HG02870 (cell line): ENCODE measurements at regions not wholly inside any gene's neighbourhood (a gene's known extent, or its start where the extent isn't known, plus 50 kb on each side); places are given as distances from the start of the nearest gene placed in this dataset.
"Not testable (repeated sequence)": the region's sequence is repeated elsewhere in the genome, so short reads cannot be mapped to it uniquely, and the experiment has no call there.

Source experiments
- ATAC-seq: cut with Tn5 transposase; IDR thresholded peaks from one replicate; pipeline ENCODE4 v1.9.1; 2021; ENCODE audit warnings: mild to moderate bottlenecking, moderate library complexity; ENCODE audit not compliant: unreplicated experiment

DNA sequence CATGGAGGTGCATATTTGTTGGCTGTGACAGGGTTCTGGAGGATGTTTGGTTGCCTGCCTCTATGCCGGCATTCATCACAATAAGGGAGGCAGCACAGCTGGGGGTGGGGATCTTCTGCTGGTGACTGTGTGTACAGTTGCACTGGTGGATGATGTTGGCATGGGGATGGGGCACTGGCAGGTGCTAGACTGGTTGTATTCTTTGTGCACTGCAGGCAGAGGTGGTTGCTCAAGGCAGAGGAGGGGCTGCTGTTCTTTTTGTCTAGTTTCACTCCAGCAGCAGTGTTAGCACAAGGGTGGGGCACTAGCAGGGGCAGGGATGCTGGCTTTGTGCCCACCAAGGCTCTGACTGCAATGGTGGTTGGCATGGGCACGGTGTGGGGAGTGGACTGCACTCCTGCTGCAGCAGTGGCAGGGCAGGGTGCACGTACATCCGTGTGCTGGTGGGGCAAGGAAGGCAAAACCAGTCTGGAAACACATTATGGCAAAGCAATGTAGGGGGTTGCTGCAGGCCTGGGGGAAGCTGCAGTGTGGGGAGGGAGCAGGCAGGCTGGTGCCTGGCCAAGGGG is 69.3 kb downstream of the ISOC1 start:
- no peak for ATAC-seq

DNA sequence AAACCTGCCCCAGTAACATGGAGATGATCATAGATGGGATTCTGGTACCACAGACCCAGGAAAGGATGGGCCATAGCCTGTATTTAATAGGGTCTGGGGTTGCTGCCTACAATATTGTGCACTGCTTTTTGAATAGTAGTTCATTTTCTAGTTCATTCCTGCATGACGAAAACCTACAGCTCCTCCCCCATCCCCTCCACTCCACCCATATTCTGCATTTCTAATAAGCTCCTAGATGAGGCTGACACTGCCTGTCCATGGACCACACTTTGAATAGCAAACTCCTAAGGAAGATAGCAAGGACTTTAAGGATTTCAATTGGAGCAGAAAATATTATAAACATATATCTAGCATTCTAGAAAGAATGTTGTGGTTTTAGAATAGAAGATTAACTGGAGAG is 75.5 kb downstream of the ISOC1 start:
- ATAC-seq: no peak

DNA sequence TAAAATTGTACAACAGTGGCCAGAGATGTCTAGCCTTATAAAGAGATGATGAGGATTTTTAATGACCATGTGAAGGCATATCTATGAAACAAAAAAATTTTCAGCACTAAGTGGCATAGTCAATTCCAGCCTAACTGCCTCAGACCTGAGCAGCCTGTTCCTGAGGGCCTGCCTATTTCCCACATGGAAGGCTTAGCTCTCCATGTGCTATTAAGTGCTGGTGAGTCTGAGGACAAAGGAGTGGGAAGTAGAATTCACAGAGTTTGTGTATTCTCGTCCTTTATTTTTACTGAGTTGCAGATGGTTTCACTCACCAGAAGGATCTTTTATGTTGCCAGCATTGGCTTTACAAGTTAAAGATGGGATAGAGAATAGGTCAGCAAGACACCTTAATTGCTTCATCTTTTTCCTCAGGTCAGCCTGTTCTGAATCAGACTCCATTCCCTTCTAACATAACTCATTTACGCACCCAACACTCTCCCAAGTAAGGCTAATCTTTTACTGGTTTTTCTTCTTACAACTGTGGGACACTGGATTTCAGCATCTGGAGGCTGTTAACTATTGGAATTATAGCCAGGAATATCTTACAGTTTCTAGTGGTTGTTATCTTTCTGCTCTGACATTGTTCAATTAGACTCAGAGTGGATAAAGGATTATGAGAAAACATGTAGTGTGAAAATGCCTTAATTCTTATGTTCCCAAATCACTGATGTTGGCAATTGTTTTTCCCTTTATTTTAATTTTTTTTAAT is 76.8 kb downstream of the ISOC1 start:
- ATAC-seq: no peak

DNA sequence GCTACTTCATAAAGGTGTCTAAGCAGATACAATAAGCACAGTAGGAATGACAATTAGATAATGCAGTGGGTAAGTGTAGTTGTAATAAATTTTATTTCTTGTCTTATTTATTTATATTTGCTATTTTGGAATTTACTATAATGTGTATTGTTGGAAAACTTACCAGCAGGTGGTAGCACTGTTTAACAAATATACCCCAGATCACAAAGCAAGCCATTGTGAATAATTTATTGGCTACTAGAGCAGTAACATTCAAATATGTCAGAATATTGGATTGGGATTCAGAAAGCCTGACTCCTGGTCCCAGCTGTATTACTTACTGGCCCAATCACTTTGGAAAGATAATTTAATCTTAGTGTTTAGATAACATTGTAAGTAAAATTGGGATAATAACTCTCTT is 78.0 kb downstream of the ISOC1 start:
- no peak for ATAC-seq

DNA sequence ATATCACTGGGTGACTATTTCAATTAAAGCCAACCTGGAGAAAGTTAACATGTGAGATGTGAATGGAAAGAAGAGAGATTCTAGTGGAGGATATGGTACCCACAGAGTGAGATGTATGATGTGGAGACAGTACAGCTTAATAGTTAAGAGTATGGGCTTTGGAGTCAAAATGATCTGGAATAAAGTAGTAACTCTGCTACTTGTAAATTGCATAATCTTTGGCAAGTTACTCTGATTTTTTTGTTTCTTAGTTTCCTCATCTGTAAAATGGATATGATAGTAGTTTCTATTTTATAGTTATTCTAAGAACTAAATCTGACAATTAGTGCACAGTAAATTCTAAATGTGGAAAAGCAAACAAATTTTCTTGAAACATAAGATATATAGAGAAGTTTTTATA is 79.2 kb downstream of the ISOC1 start:
- no peak for ATAC-seq

DNA sequence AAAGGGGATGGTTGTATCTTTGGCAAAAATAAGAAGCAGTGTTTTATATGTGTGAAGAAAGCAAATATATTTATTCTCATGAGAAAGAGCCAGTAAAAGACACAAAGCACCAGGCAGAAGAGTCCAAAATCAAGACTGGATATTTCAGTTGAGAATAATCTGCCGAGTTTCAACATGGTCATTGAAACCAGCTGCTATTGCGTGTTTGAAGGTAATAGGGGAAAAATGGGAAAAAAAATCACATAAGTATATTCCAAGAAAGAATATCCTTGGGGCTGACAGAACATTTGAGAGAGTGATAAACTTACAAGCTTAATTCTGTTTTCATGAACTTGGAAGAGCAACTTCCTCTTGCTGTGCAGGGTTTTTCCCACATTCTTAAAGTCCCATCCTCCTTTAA is 79.9 kb downstream of the ISOC1 start:
- no peak for ATAC-seq

DNA sequence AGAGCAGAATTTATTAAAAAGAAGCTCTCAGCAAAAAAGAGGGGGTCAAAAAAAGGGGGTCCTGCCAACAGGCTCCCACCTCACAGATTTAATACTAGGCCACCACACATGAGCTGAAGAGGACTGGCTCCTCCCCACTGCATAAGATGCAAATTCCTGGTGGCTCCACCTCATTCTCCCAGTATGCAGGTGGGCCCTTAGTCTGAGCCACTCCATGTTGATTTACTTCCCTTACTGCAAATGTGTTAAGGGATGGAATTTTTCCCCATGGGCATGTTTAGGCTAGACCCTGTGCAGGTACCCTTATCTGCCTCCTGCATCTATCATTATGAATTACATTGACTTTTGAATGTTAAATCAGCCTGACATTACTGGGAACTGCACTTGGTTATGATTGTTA is 82.9 kb downstream of the ISOC1 start:
- ATAC-seq: no peak

DNA sequence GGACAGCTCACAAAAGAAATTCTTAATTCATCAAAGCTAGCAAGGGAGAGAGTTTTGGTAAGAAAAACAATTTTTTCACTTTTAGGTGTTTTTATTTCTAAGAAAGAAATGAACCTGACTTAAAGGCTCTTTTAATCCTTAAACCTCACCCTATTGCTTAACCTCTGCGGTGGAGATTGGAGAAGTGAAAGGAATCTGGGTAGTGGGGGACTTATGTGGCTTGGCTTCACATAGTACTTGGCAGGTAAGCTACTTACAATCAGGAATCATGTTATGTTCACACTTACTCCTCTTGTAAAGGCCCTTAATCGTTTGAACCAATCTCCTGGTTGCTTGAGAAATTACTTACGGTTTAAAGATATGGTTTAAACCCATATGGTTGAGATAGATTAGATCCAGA is 104.8 kb downstream of the ISOC1 start:
- peak; percentile 44 for ATAC-seq

DNA sequence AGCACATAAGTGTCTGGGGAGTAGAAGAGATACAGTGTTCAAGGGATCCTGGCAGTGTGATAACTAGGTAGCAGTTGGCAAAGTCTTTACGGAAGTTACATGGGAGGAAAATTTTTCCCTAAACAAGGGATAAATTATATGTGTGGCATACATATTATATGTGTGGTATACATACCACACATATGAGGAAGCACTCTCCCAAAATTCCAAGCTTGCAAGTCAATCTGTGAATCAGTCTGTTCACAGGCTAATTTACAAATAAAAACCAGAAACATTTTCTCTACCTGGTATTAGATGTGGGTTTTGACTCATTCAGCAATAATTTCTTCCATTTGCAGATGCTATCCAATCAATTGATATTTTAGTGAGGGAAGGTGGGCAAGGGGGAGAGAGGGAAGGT is 110.0 kb downstream of the ISOC1 start:
- no peak for ATAC-seq

DNA sequence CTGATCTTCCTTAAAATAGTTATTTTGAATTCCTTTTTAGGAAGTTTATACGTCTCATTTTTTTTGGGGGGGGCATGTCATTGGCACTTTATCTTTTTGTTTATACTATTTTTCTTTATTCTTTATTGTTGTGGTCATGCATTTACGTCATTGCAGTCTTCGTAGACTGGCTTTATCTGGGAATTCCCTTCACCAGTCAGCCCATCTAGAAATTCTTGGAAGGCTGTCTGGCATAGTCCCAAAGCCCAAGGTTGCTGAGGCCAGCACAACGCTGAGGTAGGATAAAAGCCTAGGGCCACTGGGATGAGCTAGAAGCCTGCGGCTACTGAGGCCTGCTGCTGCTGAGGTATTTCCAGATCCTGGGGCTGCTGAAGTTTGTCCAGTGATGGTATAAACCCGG is 121.5 kb downstream of the ISOC1 start:
- ATAC-seq: no peak

DNA sequence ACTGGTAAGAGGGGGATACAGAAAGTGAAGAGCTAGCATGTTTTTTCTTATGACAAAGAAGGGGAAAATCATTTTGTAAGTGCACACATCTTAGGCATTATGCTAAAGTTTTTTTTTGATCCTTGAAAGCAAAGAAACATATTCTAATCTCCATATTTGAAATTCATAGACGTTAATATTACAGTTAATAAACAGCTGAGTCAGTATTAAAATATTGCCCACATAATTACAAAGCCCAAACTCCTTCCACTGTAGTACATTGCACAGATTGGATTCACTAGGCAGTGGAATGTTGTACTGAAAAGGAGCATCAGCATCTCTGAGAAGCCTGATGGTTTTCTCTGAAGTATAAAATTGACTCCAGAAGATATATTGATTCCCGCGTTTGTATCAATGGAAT is 122.6 kb downstream of the ISOC1 start:
- ATAC-seq: no peak

DNA sequence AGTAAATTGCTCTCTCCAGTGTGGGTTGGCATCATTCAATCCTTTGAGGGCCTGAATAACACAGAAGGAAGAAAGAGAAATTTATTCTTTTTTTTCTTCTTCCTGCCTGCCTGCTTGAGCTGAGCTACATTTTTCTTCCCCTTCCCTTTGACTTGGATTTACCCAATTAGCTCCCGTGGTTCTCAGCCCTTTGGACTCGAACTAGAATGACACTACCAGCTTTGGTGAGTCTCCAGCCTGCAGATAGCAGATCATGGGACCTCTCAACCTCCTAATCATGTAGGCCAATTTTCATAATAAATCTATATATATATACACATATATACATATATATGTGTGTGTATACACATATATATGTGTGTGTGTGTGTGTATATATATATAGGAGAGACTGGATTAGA is 128.6 kb downstream of the ISOC1 start:
- no peak for ATAC-seq

DNA sequence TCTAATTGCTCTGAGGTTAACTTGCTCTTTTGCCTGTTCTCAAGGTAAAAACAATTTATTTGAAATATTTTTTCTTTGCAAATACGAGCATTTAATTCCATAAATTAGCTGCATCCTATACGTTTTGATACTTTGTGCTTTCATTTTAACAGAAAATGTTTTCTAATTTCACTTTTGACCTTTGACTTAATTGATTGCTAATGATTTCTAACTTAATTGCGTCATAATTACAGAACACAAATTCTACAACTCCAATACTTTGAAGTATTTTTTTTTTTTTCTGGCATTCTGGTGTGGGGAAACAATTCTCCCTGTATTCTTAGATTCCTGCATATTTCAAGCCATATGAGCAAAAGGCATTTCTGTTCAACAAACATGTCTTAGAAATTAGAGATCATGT is 134.0 kb downstream of the ISOC1 start:
- no peak for ATAC-seq

DNA sequence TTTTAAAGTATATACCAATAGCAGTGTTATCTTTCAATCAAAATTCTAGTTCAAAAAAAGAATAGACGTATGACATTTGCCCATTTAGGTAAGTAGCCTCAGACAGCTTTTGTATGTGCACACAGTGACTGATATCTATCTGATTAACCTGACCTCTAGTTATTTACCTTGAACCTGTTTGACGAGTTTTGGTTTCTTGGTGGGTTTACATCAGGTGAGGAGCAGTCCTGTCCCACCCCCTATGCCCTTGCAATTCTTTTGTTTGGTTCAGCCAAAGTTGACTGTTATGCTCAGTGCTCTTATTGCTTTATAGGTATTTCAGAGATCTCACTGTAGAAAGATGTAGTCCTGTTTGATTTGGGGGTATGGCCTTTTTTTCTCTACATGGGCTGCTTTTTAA is 147.2 kb downstream of the ISOC1 start:
- no peak for ATAC-seq

DNA sequence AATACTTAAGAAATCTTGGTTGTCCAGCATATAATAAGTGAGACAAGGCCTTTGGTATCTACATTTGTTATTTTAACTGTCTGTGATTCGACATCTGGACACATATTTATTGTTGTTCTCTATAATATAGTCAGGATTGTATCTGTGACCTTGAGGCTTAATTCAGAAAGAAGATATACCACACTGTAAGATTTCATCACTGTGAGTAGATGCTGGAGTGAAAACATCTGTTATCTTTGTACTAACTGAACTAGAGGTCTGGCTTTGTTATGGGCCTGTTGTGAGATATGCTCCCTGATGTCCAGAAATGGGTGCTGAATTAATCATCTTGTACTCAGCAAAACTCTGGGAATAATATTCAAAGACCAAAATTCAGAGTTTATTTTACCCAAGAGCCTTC is 148.5 kb downstream of the ISOC1 start:
- ATAC-seq: no peak

DNA sequence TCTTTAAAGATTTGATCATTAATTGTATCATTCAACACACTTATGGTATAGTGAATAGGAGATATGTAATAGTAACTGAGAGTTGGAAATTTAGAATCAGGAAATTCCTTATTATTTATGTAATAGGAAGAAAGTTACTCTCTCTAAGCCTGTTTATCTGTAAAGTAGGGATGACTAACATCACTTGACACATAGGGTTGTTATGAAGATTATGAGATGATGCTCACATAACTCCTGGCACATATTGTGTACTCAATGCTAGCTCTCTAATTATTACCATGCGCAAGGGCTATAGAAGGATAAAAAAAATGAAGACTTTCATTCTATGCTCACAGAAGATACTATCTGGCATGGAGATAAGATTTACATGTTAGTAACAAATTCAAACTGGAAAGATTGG is 149.9 kb downstream of the ISOC1 start:
- ATAC-seq: no peak

DNA sequence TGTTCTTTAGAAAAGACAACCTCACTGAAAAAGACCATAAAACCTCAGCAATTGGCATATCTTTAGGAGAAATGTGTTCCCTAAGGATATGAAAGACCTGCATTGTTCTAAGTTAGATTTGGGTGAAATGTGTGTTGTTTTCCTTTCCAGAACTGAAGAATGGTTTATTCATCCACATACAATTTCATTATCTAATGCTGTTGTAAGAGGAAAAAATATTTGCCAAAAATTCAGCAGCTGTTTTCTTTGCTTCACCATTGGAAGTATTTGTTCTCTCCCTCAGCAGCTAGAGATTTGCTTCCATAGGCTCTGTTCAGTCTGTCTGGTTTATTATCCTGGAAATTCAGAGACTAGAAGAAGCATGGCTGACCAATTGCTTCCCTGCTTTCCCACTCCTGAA is 150.9 kb downstream of the ISOC1 start:
- ATAC-seq: no peak

DNA sequence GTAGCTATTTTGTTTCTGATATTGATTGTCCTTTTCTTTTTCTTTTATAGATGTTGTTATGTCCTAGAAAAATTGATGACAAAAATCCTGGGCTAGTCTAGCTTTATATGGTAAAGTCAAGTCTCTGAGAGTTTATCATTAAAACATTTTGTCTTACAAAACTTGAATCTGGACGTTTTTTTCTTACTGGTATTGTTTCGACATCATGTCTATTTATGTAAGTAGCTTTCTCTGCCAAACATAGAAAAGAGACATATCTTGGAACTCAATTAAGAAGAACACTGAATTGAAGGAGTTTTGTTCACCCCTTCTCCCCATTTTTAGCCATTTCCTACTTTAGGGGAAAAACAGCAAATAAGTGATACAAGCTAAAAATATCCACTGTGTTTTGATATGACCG is 151.5 kb downstream of the ISOC1 start:
- no peak for ATAC-seq

DNA sequence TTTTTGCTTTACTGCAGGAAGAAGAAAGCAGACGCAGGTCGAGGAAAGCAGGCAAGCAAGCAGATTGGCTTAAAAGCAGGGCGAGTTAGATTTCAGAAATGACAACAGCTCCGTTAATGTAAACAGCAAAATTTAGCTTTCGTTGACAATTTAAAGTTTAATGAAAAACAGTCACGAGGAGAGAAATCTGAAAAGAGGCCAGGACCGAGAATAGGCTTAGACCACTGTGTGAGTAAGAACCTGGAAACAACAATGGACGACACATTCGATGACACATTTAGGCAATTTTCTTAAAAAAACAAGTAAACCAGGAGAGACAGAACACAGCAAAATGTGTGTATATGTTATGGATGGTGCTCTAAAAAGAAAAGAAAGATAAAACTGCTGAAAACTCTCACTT is 155.3 kb downstream of the ISOC1 start:
- no peak for ATAC-seq

DNA sequence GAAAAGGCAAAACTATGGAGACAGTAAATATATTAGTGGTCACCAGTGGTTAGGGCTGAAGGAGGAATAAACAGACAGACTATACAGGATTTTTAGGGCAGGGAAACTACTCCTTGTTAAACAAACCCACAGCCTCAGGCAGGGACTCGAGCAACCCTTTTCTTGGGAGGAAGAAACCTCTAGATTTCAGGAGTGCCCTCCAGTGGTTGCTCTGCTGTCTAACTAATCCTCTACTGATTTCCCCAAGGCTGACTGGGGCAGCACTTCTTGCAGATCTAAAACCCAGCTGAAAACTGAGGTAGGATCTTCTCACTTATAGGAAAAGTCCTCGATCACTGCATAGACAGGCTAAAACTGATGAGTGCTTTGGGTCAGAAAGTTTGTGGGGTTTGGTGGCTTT is 176.8 kb downstream of the ISOC1 start:
- no peak for ATAC-seq

DNA sequence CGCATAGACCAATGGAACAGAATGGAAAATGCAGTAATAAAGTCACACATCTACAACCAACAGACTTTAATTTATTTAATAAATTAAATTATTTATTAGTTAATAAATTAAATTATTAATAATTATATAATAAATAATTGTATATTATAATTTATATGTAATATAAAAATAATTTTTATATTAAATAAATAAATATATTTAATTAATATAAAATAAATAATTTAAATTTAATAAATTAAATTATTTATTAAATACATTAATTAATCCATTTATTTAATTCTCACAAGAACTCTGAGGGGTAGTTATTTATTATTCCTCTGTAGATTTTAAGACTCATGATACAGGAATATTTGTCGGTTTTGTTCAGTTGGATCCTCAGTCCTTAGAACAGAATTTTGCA is 176.1 kb upstream of the ADAMTS19 start:
- no peak for ATAC-seq

DNA sequence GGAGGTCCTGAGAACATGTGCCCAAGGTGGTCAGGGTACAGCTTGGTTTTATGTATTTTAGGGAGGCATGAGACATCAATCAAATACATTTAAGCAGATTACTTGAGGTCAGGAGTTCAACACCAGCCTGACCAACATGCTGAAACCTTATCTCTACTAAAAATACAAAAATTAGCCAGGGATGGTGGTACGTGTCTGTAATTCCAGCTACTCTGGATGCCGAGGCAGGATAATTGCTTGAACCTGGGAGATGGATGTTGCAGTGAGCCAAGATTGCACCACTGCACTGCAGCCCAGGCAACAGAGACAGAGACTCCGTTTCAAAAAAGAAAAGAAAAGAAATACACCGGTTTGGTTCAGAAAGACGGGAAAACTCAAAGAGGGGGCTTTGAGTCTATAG is 165.9 kb upstream of the ADAMTS19 start:
- not testable (repeated sequence) for ATAC-seq

DNA sequence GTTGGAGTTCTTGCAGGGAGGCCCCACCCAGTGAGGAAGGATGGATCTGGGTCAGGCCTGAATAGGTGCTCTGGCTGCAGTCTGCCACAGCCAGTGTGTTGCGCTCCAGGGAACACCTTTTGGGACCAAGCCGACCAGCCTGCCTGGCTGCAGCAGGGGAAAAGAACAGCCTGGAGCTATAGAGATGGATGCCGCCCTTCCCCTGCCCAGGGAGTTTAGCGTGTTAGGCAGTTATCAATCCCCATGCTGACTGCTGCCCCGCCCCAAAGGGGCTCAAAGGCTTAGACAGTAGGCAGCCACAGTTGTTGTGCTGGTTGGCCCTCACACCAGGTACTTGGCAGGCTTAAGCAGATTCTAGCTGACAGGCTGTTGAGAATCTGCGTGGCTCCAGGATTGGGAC is 153.4 kb upstream of the ADAMTS19 start:
- ATAC-seq: no peak
